ENCODE measurements at regions not wholly inside any gene's neighbourhood (a gene's known extent, or its start where the extent isn't known, plus 50 kb on each side); places are given as distances from the start of the nearest gene placed in this dataset.
"Not testable (repeated sequence)": the region's sequence is repeated elsewhere in the genome, so short reads cannot be mapped to it uniquely, and the experiment has no call there.

GRCh38 chr1:14168326-14169063 lies 430.0 kb upstream of the KAZN start:
- no peak overlapping the region for H3K9ac ChIP-seq (ENCODE audit: low read depth in 1 of 2, low read length in 2 of 2)

GRCh38 chr1:14173598-14173997 lies 424.9 kb upstream of the KAZN start:
- Histone ChIP-seq H3K4me3 (ENCODE audit: low read length in 2 of 2) (no peak overlapping the region), H3K4me1 (ENCODE audit: control insufficient read depth in 2 of 2, insufficient read depth in 2 of 2, low read length in 2 of 2) (no peaks in the 10 kb centered on the region), H3K27me3 (ENCODE audit: control insufficient read depth in 2 of 2, insufficient read depth in 2 of 2, low read length in 2 of 2) (no peaks in the 10 kb centered on the region), H3K9ac (ENCODE audit: low read depth in 1 of 2, low read length in 2 of 2) (no peak overlapping the region), H3K27ac (ENCODE audit: low read depth in 2 of 2, low read length in 2 of 2) (no peak overlapping the region), H3K36me3 (ENCODE audit: control insufficient read depth in 2 of 2, insufficient read depth in 2 of 2, low read length in 2 of 2) (no peaks in the 10 kb centered on the region), H3K9me3 (ENCODE audit: control insufficient read depth in 2 of 2, low read length in 2 of 2) (no peaks in the 10 kb centered on the region)

More at GRCh38 chr1:14168326-14169063, 430.0 kb upstream of the KAZN start:
- H3K4me3 ChIP-seq (ENCODE audit: low read length in 2 of 2), result no peak overlapping the region
- no peaks in the 10 kb centered on the region for H3K27me3 ChIP-seq (ENCODE audit: control insufficient read depth in 2 of 2, insufficient read depth in 2 of 2, low read length in 2 of 2)
- no peaks in the 10 kb centered on the region for H3K4me1 ChIP-seq (ENCODE audit: control insufficient read depth in 2 of 2, insufficient read depth in 2 of 2, low read length in 2 of 2)
- H3K9me3 ChIP-seq (ENCODE audit: control insufficient read depth in 2 of 2, low read length in 2 of 2), result no peaks in the 10 kb centered on the region
- no peaks in the 10 kb centered on the region for H3K36me3 ChIP-seq (ENCODE audit: control insufficient read depth in 2 of 2, insufficient read depth in 2 of 2, low read length in 2 of 2)
- no peak overlapping the region for H3K27ac ChIP-seq (ENCODE audit: low read depth in 2 of 2, low read length in 2 of 2)

- not testable (repeated sequence) for H3K9ac ChIP-seq (ENCODE audit: low read depth in 1 of 2, low read length in 2 of 2); H3K9me3 ChIP-seq (ENCODE audit: control insufficient read depth in 2 of 2, low read length in 2 of 2); H3K36me3 ChIP-seq (ENCODE audit: control insufficient read depth in 2 of 2, insufficient read depth in 2 of 2, low read length in 2 of 2); H3K4me1 ChIP-seq (ENCODE audit: control insufficient read depth in 2 of 2, insufficient read depth in 2 of 2, low read length in 2 of 2); H3K27ac ChIP-seq (ENCODE audit: low read depth in 2 of 2, low read length in 2 of 2); H3K27me3 ChIP-seq (ENCODE audit: control insufficient read depth in 2 of 2, insufficient read depth in 2 of 2, low read length in 2 of 2); H3K4me3 ChIP-seq (ENCODE audit: low read length in 2 of 2)
Measured at GRCh38 chr1:14177866-14178265, 420.6 kb upstream of the KAZN start.

GRCh38 chr1:14180738-14181137 lies 417.7 kb upstream of the KAZN start:
- no peak overlapping the region for H3K9ac ChIP-seq (ENCODE audit: low read depth in 1 of 2, low read length in 2 of 2)
- H3K9me3 ChIP-seq (ENCODE audit: control insufficient read depth in 2 of 2, low read length in 2 of 2), result no peaks in the 10 kb centered on the region
- no peak overlapping the region for H3K4me3 ChIP-seq (ENCODE audit: low read length in 2 of 2)
- no peaks in the 10 kb centered on the region for H3K27me3 ChIP-seq (ENCODE audit: control insufficient read depth in 2 of 2, insufficient read depth in 2 of 2, low read length in 2 of 2)
- no peak overlapping the region for H3K27ac ChIP-seq (ENCODE audit: low read depth in 2 of 2, low read length in 2 of 2)
- no peaks in the 10 kb centered on the region for H3K4me1 ChIP-seq (ENCODE audit: control insufficient read depth in 2 of 2, insufficient read depth in 2 of 2, low read length in 2 of 2)
- H3K36me3 ChIP-seq (ENCODE audit: control insufficient read depth in 2 of 2, insufficient read depth in 2 of 2, low read length in 2 of 2), result no peaks in the 10 kb centered on the region

- Histone ChIP-seq H3K27me3 (ENCODE audit: control insufficient read depth in 2 of 2, insufficient read depth in 2 of 2, low read length in 2 of 2) (no peaks in the 10 kb centered on the region), H3K36me3 (ENCODE audit: control insufficient read depth in 2 of 2, insufficient read depth in 2 of 2, low read length in 2 of 2) (no peaks in the 10 kb centered on the region), H3K4me1 (ENCODE audit: control insufficient read depth in 2 of 2, insufficient read depth in 2 of 2, low read length in 2 of 2) (no peaks in the 10 kb centered on the region), H3K27ac (ENCODE audit: low read depth in 2 of 2, low read length in 2 of 2) (no peak overlapping the region), H3K9me3 (ENCODE audit: control insufficient read depth in 2 of 2, low read length in 2 of 2) (no peaks in the 10 kb centered on the region), H3K4me3 (ENCODE audit: low read length in 2 of 2) (no peak overlapping the region), H3K9ac (ENCODE audit: low read depth in 1 of 2, low read length in 2 of 2) (no peak overlapping the region)
Measured at GRCh38 chr1:14181191-14181795, 417.2 kb upstream of the KAZN start.

GRCh38 chr1:14182856-14183255 lies 415.6 kb upstream of the KAZN start:
- Histone ChIP-seq H3K36me3 (ENCODE audit: control insufficient read depth in 2 of 2, insufficient read depth in 2 of 2, low read length in 2 of 2) (no peaks in the 10 kb centered on the region), H3K27ac (ENCODE audit: low read depth in 2 of 2, low read length in 2 of 2) (no peak overlapping the region), H3K4me1 (ENCODE audit: control insufficient read depth in 2 of 2, insufficient read depth in 2 of 2, low read length in 2 of 2) (no peaks in the 10 kb centered on the region), H3K9ac (ENCODE audit: low read depth in 1 of 2, low read length in 2 of 2) (no peak overlapping the region), H3K9me3 (ENCODE audit: control insufficient read depth in 2 of 2, low read length in 2 of 2) (no peaks in the 10 kb centered on the region), H3K4me3 (ENCODE audit: low read length in 2 of 2) (no peak overlapping the region), H3K27me3 (ENCODE audit: control insufficient read depth in 2 of 2, insufficient read depth in 2 of 2, low read length in 2 of 2) (no peaks in the 10 kb centered on the region)

- H3K27ac ChIP-seq (ENCODE audit: low read depth in 2 of 2, low read length in 2 of 2), result no peak overlapping the region
- no peaks in the 10 kb centered on the region for H3K27me3 ChIP-seq (ENCODE audit: control insufficient read depth in 2 of 2, insufficient read depth in 2 of 2, low read length in 2 of 2)
- no peak overlapping the region for H3K4me3 ChIP-seq (ENCODE audit: low read length in 2 of 2)
- no peaks in the 10 kb centered on the region for H3K9me3 ChIP-seq (ENCODE audit: control insufficient read depth in 2 of 2, low read length in 2 of 2)
- no peaks in the 10 kb centered on the region for H3K36me3 ChIP-seq (ENCODE audit: control insufficient read depth in 2 of 2, insufficient read depth in 2 of 2, low read length in 2 of 2)
- no peak overlapping the region for H3K9ac ChIP-seq (ENCODE audit: low read depth in 1 of 2, low read length in 2 of 2)
- no peaks in the 10 kb centered on the region for H3K4me1 ChIP-seq (ENCODE audit: control insufficient read depth in 2 of 2, insufficient read depth in 2 of 2, low read length in 2 of 2)
Measured at GRCh38 chr1:14183329-14183728, 415.2 kb upstream of the KAZN start.

GRCh38 chr1:14184454-14184853 lies 414.0 kb upstream of the KAZN start:
- Histone ChIP-seq H3K4me1 (ENCODE audit: control insufficient read depth in 2 of 2, insufficient read depth in 2 of 2, low read length in 2 of 2) (no peaks in the 10 kb centered on the region), H3K4me3 (ENCODE audit: low read length in 2 of 2) (no peak overlapping the region), H3K27me3 (ENCODE audit: control insufficient read depth in 2 of 2, insufficient read depth in 2 of 2, low read length in 2 of 2) (no peaks in the 10 kb centered on the region), H3K36me3 (ENCODE audit: control insufficient read depth in 2 of 2, insufficient read depth in 2 of 2, low read length in 2 of 2) (no peaks in the 10 kb centered on the region), H3K9me3 (ENCODE audit: control insufficient read depth in 2 of 2, low read length in 2 of 2) (no peaks in the 10 kb centered on the region), H3K27ac (ENCODE audit: low read depth in 2 of 2, low read length in 2 of 2) (no peak overlapping the region), H3K9ac (ENCODE audit: low read depth in 1 of 2, low read length in 2 of 2) (no peak overlapping the region)

GRCh38 chr1:14189381-14189780 lies 409.1 kb upstream of the KAZN start:
- H3K27me3 ChIP-seq (ENCODE audit: control insufficient read depth in 2 of 2, insufficient read depth in 2 of 2, low read length in 2 of 2), result no peaks in the 10 kb centered on the region
- no peak overlapping the region for H3K4me3 ChIP-seq (ENCODE audit: low read length in 2 of 2)
- no peaks in the 10 kb centered on the region for H3K4me1 ChIP-seq (ENCODE audit: control insufficient read depth in 2 of 2, insufficient read depth in 2 of 2, low read length in 2 of 2)
- H3K9me3 ChIP-seq (ENCODE audit: control insufficient read depth in 2 of 2, low read length in 2 of 2), result no peaks in the 10 kb centered on the region
- H3K9ac ChIP-seq (ENCODE audit: low read depth in 1 of 2, low read length in 2 of 2), result no peak overlapping the region
- H3K27ac ChIP-seq (ENCODE audit: low read depth in 2 of 2, low read length in 2 of 2), result no peak overlapping the region
- H3K36me3 ChIP-seq (ENCODE audit: control insufficient read depth in 2 of 2, insufficient read depth in 2 of 2, low read length in 2 of 2), result no peaks in the 10 kb centered on the region

- no peaks in the 10 kb centered on the region for H3K36me3 ChIP-seq (ENCODE audit: control insufficient read depth in 2 of 2, insufficient read depth in 2 of 2, low read length in 2 of 2)
- H3K9me3 ChIP-seq (ENCODE audit: control insufficient read depth in 2 of 2, low read length in 2 of 2), result no peaks in the 10 kb centered on the region
- no peak overlapping the region for H3K4me3 ChIP-seq (ENCODE audit: low read length in 2 of 2)
- H3K27me3 ChIP-seq (ENCODE audit: control insufficient read depth in 2 of 2, insufficient read depth in 2 of 2, low read length in 2 of 2), result no peaks in the 10 kb centered on the region
- H3K9ac ChIP-seq (ENCODE audit: low read depth in 1 of 2, low read length in 2 of 2), result no peak overlapping the region
- no peak overlapping the region for H3K27ac ChIP-seq (ENCODE audit: low read depth in 2 of 2, low read length in 2 of 2)
- no peaks in the 10 kb centered on the region for H3K4me1 ChIP-seq (ENCODE audit: control insufficient read depth in 2 of 2, insufficient read depth in 2 of 2, low read length in 2 of 2)
Measured at GRCh38 chr1:14190508-14190907, 408.0 kb upstream of the KAZN start.
